ENCODE measurements at regions not wholly inside any gene's neighbourhood (a gene's known extent, or its start where the extent isn't known, plus 50 kb on each side); places are given as distances from the start of the nearest gene placed in this dataset.

- no peak for DNase-seq
Measured at GRCh38 chr12:28946361-28946760, 202.7 kb upstream of the FAR2 start.

- DNase-seq: no peak
Measured at GRCh38 chr12:28948685-28949084, 200.4 kb upstream of the FAR2 start.

- DNase-seq: no peak
Measured at GRCh38 chr12:28949184-28949583, 199.9 kb upstream of the FAR2 start.

GRCh38 chr12:28950049-28950448 lies 199.0 kb upstream of the FAR2 start:
- no peak for DNase-seq

GRCh38 chr12:28951935-28952334 lies 197.1 kb upstream of the FAR2 start:
- DNase-seq: no peak

- no peak for DNase-seq
Measured at GRCh38 chr12:28954333-28954732, 194.7 kb upstream of the FAR2 start.

GRCh38 chr12:28955491-28955890 lies 193.6 kb upstream of the FAR2 start:
- no peak for DNase-seq

GRCh38 chr12:28955931-28956330 lies 193.1 kb upstream of the FAR2 start:
- DNase-seq: no peak

GRCh38 chr12:28958553-28959195 lies 190.4 kb upstream of the FAR2 start:
- DNase-seq: no peak

- no peak for DNase-seq
Measured at GRCh38 chr12:28961948-28962384, 187.1 kb upstream of the FAR2 start.

- peak; percentile 48 for DNase-seq
Measured at GRCh38 chr12:28963554-28963953, 185.5 kb upstream of the FAR2 start.

GRCh38 chr12:28966046-28966780 lies 182.9 kb upstream of the FAR2 start:
- DNase-seq: no peak

GRCh38 chr12:28967426-28967825 lies 181.7 kb upstream of the FAR2 start:
- DNase-seq: no peak

- no peak for DNase-seq
Measured at GRCh38 chr12:28973491-28973890, 175.6 kb upstream of the FAR2 start.

- DNase-seq: no peak
Measured at GRCh38 chr12:28974166-28974565, 174.9 kb upstream of the FAR2 start.

- no peak for DNase-seq
Measured at GRCh38 chr12:28974883-28975282, 174.2 kb upstream of the FAR2 start.

GRCh38 chr12:28975564-28976340 lies 173.3 kb upstream of the FAR2 start:
- no peak for DNase-seq

- no peak for DNase-seq
Measured at GRCh38 chr12:28980436-28980835, 168.6 kb upstream of the FAR2 start.

- no peak for DNase-seq
Measured at GRCh38 chr12:28987538-28988324, 161.3 kb upstream of the FAR2 start.

GRCh38 chr12:28988325-28988704 lies 160.8 kb upstream of the FAR2 start:
- no peak for DNase-seq

- DNase-seq: no peak
Measured at GRCh38 chr12:28991626-28992025, 157.5 kb upstream of the FAR2 start.

- DNase-seq: no peak
Measured at GRCh38 chr12:28993720-28994119, 155.4 kb upstream of the FAR2 start.

- no peak for DNase-seq
Measured at GRCh38 chr12:28994179-28994715, 154.8 kb upstream of the FAR2 start.
